Neural cell (in vitro differentiated cells): ENCODE measurements at regions not wholly inside any gene's neighbourhood (a gene's known extent, or its start where the extent isn't known, plus 50 kb on each side); places are given as distances from the start of the nearest gene placed in this dataset.

ENCODE experiments used
- H2AFZ ChIP-seq: fragments of 200-600, 300-800 bp; sonication (generic), shearing (Covaris generic); 2 replicates; pipeline ENCODE4 v1.6.0; 2014; ENCODE audit warnings: low read depth, mild to moderate bottlenecking, antibody characterized with exemption, low read length, moderate library complexity
- H3F3A ChIP-seq: fragments of 200-600 bp; shearing (Covaris generic); 2 replicates; pipeline ENCODE4 v1.6.1; 2016; ENCODE audit warnings: mild to moderate bottlenecking, moderate library complexity, mixed read lengths, antibody characterized with exemption, low read length; ENCODE audit not compliant: insufficient read depth, poor library complexity, severe bottlenecking
- H3K27ac ChIP-seq: fragments of 200-600, 300-800 bp; sonication (generic), shearing (Covaris generic); 2 replicates; pipeline ENCODE4 v1.5.1; 2014; ENCODE audit warnings: mild to moderate bottlenecking, low read length, moderate library complexity
- H3K27me3 ChIP-seq: fragments of 300-800, 200-600 bp; sonication (generic), shearing (Covaris generic); 2 replicates; pipeline ENCODE4 v1.6.0; 2014; ENCODE audit warnings: mild to moderate bottlenecking, low read depth, low read length, moderate library complexity; ENCODE audit not compliant: insufficient read depth
- H3K36me3 ChIP-seq: fragments of 300-800, 200-600 bp; sonication (generic), shearing (Covaris generic); 2 replicates; pipeline ENCODE4 v1.5.1; 2014; ENCODE audit warnings: mild to moderate bottlenecking, antibody characterized with exemption, low read length, moderate library complexity; ENCODE audit not compliant: insufficient read depth
- H3K4me2 ChIP-seq: fragments of 300-800, 200-600 bp; sonication (generic), shearing (Covaris generic); 2 replicates; pipeline ENCODE4 v1.6.0; 2014; ENCODE audit warnings: mild to moderate bottlenecking, low read length
- H3K4me3 ChIP-seq: fragments of 300-800, 200-600 bp; sonication (generic), shearing (Covaris generic); 2 replicates; pipeline ENCODE4 v1.5.1; 2014; ENCODE audit warnings: mild to moderate bottlenecking, low read length, moderate library complexity
- H3K79me2 ChIP-seq: fragments of 200-600 bp; shearing (Covaris generic); replicated peaks from 2 replicates; pipeline ENCODE4 v1.6.0; 2014; ENCODE audit warnings: mild to moderate bottlenecking, low read length, moderate library complexity; ENCODE audit not compliant: insufficient read depth
- H3K9ac ChIP-seq: fragments of 300-800, 200-600 bp; sonication (generic), shearing (Covaris generic); 2 replicates; pipeline ENCODE4 v1.6.1; 2016; ENCODE audit warnings: mild to moderate bottlenecking, low read length, mixed read lengths
- H3K9me2 ChIP-seq: fragments of 200-600 bp; shearing (Covaris generic); 2 replicates; pipeline ENCODE4 v1.6.1; 2016; ENCODE audit warnings: mild to moderate bottlenecking, low read length, mixed read lengths; ENCODE audit not compliant: insufficient read depth
- H3K9me3 ChIP-seq: fragments of 200-600, 300-800 bp; sonication (generic), shearing (Covaris generic); 2 replicates; pipeline ENCODE4 v1.6.1; 2016; ENCODE audit warnings: mild to moderate bottlenecking, mixed run types, low read length, moderate library complexity, mixed read lengths
- H4K20me1 ChIP-seq: fragments of 200-600 bp; shearing (Covaris generic); 2 replicates; pipeline ENCODE4 v1.6.1; 2016; ENCODE audit warnings: mild to moderate bottlenecking, mixed run types; ENCODE audit not compliant: insufficient read depth
- CTCF ChIP-seq: fragments of 450-650 bp; IDR thresholded peaks from 2 replicates; pipeline ENCODE4 v1.5.1; 2014; ENCODE audit warnings: antibody characterized with exemption, mild to moderate bottlenecking, moderate library complexity; ENCODE audit not compliant: poor library complexity, severe bottlenecking
- EP300 ChIP-seq: fragments of 450-650 bp; conservative IDR thresholded peaks from 2 replicates; pipeline ENCODE4 v1.6.1; 2014; ENCODE audit warnings: antibody characterized with exemption, mild to moderate bottlenecking, moderate library complexity; ENCODE audit not compliant: poor library complexity, severe bottlenecking
- EZH2 ChIP-seq: fragments of 200-600, 300-800 bp; shearing (Covaris generic), sonication (generic); IDR thresholded peaks from 2 replicates; pipeline ENCODE4 v1.6.1; 2014; ENCODE audit warnings: antibody characterized with exemption, low read length, borderline replicate concordance, mild to moderate bottlenecking; ENCODE audit not compliant: insufficient read depth, poor library complexity, severe bottlenecking
- MXI1 ChIP-seq: fragments of 450-650 bp; conservative IDR thresholded peaks from 2 replicates; pipeline ENCODE4 v1.6.1; 2014; ENCODE audit warnings: antibody characterized with exemption, mild to moderate bottlenecking; ENCODE audit not compliant: poor library complexity, severe bottlenecking
- POLR2AphosphoS5 ChIP-seq: IDR thresholded peaks from 2 replicates; pipeline ENCODE4 v1.6.1; 2012
- RAD21 ChIP-seq: fragments of 450-650 bp; conservative IDR thresholded peaks from 2 replicates; pipeline ENCODE4 v1.6.1; 2014; ENCODE audit warnings: antibody characterized with exemption, mild to moderate bottlenecking, moderate library complexity
- REST ChIP-seq: IDR thresholded peaks from 2 replicates; pipeline ENCODE4 v1.6.1; 2012; ENCODE audit warnings: borderline replicate concordance
- SMC3 ChIP-seq: fragments of 450-650 bp; conservative IDR thresholded peaks from 2 replicates; pipeline ENCODE4 v1.6.1; 2014; ENCODE audit warnings: antibody characterized with exemption, mild to moderate bottlenecking, moderate library complexity; ENCODE audit not compliant: poor library complexity
- TAF1 ChIP-seq: IDR thresholded peaks from 2 replicates; pipeline ENCODE4 v1.6.1; 2012; ENCODE audit warnings: low read depth

DNA sequence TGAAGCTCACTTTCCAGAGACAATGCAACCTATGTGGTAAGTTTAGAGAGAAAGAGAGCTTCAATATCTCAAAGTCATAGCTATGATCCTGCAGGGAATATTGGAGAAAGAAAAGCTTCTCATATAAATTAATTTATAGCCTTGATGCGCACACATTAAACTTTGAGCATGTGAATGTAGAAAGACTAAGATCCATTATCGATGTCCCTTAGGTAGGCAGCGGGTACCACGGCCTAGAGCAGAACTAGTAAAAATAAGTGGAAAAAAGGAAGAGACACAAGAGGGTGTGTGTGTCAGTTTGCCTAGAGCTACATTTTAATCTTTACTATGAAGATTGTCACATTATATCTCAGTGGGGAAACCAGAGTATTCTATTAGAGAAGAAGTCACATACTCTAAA, 685.6 kb downstream of the AMY1C start:
- H2AFZ ChIP-seq, result no peak overlapping the region
- no peak overlapping the region for H3K4me2 ChIP-seq
- H3K79me2 ChIP-seq, result no peaks in the 10 kb centered on the region
- H3K9ac ChIP-seq, result no peak overlapping the region
- H3K27ac ChIP-seq, result no peak overlapping the region
- H4K20me1 ChIP-seq, result no peaks in the 10 kb centered on the region
- no peaks in the 10 kb centered on the region for H3K27me3 ChIP-seq
- H3K36me3 ChIP-seq, result no peaks in the 10 kb centered on the region
- H3K9me2 ChIP-seq, result no peaks in the 10 kb centered on the region
- no peaks in the 10 kb centered on the region for H3F3A ChIP-seq
- H3K9me3 ChIP-seq, result no peaks in the 10 kb centered on the region
- no peak overlapping the region for H3K4me3 ChIP-seq
- TF ChIP-seq RAD21 (no peak), SMC3 (no peak), CTCF (no peak), EZH2 (no peak), POLR2AphosphoS5 (no peak), REST (no peak), TAF1 (no peak)

DNA sequence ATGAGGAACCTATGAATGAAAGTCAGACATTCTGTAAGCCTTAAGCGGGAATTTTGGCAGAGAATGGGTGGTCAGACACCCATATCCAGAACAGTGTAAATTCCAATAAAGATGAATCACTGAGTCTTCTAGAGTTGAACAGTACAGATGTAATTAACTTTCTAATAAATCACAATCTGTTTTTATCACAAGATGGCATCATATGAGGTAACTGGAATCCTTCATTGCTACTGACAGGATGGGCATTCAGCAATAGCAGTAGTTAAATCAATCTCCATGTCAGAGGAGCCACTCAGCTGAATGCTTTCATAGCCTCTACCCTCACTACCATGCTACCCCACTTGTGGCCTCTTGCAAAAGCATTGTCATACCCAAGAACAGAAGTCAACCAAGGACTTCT, 690.3 kb downstream of the AMY1C start:
- H4K20me1 ChIP-seq, result no peaks in the 10 kb centered on the region
- H2AFZ ChIP-seq, result no peak overlapping the region
- H3K36me3 ChIP-seq, result no peaks in the 10 kb centered on the region
- no peak overlapping the region for H3K9ac ChIP-seq
- H3K27ac ChIP-seq, result no peak overlapping the region
- no peak overlapping the region for H3K4me2 ChIP-seq
- no peak overlapping the region for H3K4me3 ChIP-seq
- H3K79me2 ChIP-seq, result no peaks in the 10 kb centered on the region
- TF ChIP-seq RAD21 (no peak), REST (no peak), POLR2AphosphoS5 (no peak), EZH2 (no peak), MXI1 (no peak), TAF1 (no peak), CTCF (no peak), EP300 (no peak), SMC3 (no peak)
- no peaks in the 10 kb centered on the region for H3K27me3 ChIP-seq
- H3K9me3 ChIP-seq, result no peaks in the 10 kb centered on the region
- no peaks in the 10 kb centered on the region for H3F3A ChIP-seq
- H3K9me2 ChIP-seq, result no peaks in the 10 kb centered on the region
